Activated CD4-positive, alpha-beta T cell treated with anti-CD3 and anti-CD28 coated beads, Interleukin-2, amount 50 U/mL, for 48 hours (primary cell): ENCODE measurements at regions not wholly inside any gene's neighbourhood (a gene's known extent, or its start where the extent isn't known, plus 50 kb on each side); places are given as distances from the start of the nearest gene placed in this dataset.

Experiments
- DNase-seq, 2 experiments: peaks; one replicate each; pipeline ENCODE4 v3.0.0-alpha.2; 2020

DNA sequence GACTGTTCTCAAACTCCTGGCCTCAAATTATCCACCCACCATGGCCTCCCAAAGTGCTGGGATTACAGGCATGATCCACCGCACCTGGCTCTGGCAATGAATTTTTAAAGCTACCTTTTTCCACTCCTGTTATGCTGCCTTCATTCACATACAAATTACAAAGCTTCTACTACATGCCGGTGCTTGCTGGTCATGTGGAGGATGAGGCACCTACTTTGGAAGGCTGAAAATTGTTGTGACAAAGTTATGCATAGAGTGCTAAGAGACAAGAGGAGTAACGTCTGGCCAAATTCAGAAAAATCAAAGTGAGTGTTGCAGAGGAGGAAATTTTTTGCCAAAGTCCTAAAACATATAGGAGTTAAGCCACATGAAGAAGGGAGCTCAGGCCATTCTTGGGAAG is 191.7 kb upstream of the PPFIA2 start:
- DNase-seq, result no peak

DNA sequence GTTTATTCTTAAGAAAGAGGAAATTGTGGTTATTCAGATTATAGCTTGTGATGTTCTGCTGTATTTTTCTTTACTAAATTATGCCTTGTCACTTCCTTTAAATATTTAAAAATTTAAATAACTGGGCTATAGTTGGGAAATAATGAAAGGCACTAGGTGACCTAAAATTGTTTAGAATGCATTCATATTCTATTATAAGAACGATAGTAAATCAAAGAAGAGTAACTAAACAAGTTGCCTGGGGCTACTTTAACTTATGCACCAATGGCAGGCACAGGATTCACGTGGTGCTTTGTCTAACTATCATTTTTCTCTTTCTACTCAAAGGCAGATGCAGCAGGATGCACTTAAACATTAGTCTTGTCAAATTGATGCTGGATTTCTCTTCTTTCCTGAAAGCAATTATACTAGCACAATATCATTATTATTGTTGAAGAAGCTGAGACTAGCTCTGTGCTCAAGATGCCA is 190.7 kb upstream of the PPFIA2 start:
- no peak for DNase-seq

DNA sequence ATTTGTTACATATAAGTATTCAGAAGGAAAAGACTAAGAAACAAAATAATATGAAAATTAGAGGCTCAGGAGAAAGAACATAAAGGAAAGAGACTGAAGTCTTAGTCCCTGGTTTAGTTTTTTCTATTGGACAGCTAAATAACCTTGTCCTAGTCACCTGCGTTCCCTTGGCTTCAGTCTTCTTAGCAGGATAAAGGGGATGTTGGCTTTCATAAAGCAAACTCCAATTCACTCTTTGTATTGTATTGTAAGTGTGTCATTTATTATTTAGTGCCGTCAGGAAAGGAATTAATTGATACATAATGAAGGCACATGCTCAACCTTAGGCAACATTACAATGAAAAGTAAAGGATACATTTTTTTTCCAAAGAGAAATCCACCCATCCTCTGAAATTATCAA is 190.3 kb upstream of the PPFIA2 start:
- no peak for DNase-seq

- no peak for DNase-seq
These were observed 185.7 kb upstream of the PPFIA2 start for GRCh38 chr12:81944886-81945285.

DNA sequence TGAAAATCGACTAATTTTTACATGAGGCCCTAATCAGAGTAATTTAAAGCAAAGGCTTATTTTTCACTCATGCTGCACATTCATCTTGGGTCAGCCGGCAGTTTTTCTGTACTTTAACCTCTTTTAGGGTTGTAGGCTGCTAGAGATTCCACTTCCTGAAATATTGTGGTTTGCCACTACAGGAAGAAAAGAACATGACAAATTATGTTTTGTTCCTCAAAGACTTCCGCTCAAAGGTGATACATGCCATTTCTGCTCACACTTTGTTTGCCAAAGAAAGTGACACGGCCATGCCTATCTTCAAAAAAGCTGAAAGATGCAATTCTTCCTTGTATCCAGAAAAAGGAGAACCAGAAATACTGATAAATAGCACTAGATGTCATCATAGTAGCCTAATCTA is 183.4 kb upstream of the PPFIA2 start:
- no peak for DNase-seq

- no peak for DNase-seq
These were observed 170.9 kb upstream of the PPFIA2 start for GRCh38 chr12:81930037-81930436.

DNA sequence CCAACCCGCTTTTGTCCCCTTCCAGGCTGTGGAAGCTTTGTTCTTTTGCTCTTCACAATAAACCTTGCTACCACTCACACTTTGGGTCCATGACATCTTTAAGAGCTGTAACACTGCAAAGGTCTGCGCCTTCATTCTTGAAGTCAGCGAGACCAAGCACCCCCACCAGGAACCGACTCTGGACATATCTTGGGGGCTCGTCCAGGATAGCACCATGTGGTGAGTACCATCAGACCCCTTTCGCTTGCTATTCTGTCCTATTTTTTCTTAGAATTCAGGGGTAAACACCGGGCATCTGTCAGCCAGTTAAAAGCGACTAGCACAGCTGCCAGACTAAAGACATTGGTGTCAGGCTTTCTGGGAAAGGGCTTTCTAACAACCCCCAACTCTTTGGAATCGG is 137.6 kb upstream of the PPFIA2 start:
- DNase-seq, result peak; percentile 4 to 15

GRCh38 chr12:81888961-81889360 is 129.8 kb upstream of the PPFIA2 start:
- no peak for DNase-seq

DNA sequence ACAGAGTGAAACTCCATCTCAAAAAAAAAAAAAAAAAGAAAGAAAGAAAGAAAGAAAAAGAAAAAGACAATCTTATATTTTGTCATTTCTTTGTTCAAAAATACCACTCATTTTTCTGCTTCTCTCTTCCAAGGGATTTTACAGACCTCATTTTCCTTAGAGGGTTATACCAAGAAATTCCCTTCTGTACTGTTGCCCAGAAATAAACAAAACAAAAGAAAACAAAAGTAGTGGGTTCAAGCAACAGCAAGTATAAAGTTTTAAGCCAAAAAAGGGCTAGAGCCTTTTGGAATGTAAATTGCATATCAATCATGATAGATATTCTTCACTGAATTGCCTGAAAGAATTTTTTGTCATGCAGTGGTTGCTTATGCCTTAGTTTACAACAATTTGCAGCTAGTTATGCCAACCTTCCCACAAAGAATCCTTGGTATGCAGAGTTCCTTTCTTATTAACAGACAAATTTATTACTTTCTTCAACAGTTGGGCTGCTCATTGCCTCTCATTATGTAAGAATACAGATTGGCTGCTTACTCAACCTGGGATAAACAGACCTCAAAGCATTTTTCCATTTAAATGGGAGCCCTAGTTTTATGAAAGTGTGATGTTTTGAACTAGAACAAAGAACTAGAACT is 129.1 kb upstream of the PPFIA2 start:
- no peak for DNase-seq

GRCh38 chr12:81874586-81874985 is 115.4 kb upstream of the PPFIA2 start:
- no peak for DNase-seq

DNA sequence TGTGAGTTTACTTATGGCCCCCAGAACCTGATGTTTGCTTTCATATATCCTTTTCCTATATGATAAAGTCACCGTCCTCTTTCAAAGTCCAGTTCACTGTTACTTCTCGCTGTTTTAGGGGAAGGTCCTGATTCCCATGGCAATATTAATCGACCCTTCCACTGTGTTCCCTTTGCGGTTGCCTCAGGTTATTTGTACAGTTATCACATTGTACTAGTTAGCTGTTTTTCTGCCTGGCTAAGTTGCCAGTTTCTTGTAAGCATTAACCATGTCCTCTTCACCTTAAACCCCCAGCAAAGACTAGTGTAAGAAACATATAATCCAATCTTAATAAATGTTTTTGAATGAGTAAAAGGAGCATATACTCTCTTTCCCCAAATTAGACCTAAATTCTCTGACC is 115.0 kb upstream of the PPFIA2 start:
- no peak for DNase-seq

DNA sequence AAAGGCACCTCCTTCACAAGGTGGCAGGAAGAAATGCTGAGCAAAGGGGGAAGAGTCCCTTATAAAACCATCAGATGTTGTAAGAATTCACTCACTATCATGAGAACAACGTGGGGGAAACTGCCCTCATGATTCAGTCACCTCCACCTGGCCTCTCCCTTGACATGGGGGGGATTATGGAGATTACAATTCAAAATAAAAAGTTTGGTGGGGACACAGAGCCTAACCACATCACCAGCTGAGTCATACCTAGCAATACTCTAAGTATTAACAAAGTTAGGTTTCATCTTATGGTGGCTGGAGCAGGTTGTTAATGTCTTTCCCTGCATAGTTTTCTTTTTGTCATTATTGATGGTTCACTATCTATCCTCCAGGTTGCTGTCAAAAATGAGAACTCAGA is 113.2 kb upstream of the PPFIA2 start:
- DNase-seq, result no peak

DNA sequence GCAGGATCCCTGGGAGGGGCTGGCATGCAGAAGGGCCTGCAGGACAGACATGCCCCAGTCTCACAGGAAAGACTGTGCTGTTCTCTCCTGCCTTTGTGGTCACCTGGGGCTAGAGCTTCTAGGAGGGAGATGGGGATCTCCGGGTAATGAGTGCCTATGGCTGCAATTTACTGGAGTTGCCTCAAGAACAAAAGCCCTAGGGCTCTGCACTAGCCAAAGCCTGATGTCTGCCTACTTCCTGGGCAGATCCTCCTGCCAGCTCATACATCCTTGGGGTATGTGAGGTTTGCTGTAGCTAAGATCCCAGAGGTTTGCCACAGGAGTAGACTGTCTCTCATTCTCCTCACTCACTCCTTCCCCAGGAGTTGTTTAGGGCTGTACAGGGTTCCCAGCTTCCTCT is 106.9 kb upstream of the PPFIA2 start:
- no peak for DNase-seq

- DNase-seq, result no peak
These were observed 104.3 kb upstream of the PPFIA2 start for GRCh38 chr12:81863406-81863805.

GRCh38 chr12:81859521-81859920 is 100.4 kb upstream of the PPFIA2 start:
- DNase-seq, result no peak

DNA sequence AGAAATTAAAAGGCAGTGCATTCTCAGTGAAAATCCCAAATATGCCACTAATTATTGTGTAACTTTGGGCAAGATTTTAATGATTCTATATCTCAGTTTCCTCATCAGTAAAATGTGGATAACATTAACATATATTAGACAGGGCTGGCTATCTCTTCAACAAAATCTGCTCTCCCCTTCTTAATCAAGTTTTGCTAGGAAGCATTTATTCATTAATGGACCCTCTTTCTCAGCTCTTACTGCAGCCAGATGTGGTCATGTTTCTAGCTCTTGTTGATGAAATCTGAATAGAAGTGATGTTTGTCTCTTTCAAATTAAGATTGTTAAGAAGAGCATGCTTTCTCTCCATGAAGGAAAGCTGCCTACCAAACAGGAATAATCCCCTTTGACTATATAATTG is 84.4 kb upstream of the PPFIA2 start:
- DNase-seq, result no peak

- peak; percentile 43 to 61 for DNase-seq
These were observed 76.6 kb upstream of the PPFIA2 start for GRCh38 chr12:81835783-81836182.

- no peak for DNase-seq
These were observed 61.0 kb upstream of the PPFIA2 start for GRCh38 chr12:81819991-81820633.

DNA sequence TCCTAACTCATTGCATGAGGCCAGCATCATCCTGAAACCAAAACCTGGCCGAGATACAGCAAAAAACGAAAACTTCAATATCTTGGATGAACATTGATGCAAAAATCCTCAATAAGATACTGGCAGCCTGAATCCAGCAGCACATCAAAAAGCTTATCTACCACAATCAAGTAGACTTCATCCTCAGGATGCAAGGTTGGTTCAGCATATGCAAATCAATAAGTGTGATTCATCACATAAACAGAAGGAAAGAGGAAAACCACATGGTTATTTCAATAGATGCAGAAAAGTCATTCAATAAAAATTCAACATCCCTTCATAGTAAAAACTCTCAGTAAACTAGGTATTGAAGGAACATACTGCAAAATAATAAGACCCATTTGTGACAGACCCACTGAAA is 56.5 kb upstream of the PPFIA2 start:
- DNase-seq, result no peak

GRCh38 chr12:81811778-81812125 is 52.6 kb upstream of the PPFIA2 start:
- DNase-seq, result no peak

DNA sequence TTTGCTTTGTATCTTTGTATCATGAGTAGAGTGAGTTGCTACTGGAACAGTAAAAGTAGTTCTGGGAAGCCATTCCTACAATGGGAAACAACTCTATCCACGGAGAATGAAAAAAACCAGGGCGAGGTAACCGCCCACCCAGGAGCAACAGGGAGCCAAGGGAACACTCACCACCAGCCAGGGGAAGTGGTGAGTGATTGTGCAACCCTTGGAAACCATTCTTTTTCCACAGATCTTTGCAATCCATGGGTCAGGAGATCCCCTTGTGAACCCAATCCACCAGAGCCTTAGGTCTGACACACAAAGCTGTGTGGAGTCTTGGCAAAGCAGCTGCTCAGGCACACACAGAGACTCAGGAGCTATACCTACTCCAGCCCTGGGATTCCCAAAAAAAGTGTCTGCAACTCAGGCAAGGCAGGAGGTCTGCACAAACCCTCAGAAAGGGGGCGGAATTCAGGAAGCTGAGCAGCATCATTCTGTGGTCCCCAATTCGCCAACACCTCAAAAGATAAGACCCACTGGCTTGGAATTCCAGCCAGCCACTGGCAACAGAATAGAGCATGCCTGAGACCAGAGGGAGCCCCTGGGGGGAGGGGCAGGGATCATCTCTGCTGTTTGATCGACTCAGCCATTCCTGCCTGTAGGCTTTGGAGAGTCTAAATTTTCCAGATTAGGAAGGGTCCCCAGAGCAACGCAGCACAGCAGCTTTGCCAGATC is 52.1 kb upstream of the PPFIA2 start:
- DNase-seq, result no peak

DNA sequence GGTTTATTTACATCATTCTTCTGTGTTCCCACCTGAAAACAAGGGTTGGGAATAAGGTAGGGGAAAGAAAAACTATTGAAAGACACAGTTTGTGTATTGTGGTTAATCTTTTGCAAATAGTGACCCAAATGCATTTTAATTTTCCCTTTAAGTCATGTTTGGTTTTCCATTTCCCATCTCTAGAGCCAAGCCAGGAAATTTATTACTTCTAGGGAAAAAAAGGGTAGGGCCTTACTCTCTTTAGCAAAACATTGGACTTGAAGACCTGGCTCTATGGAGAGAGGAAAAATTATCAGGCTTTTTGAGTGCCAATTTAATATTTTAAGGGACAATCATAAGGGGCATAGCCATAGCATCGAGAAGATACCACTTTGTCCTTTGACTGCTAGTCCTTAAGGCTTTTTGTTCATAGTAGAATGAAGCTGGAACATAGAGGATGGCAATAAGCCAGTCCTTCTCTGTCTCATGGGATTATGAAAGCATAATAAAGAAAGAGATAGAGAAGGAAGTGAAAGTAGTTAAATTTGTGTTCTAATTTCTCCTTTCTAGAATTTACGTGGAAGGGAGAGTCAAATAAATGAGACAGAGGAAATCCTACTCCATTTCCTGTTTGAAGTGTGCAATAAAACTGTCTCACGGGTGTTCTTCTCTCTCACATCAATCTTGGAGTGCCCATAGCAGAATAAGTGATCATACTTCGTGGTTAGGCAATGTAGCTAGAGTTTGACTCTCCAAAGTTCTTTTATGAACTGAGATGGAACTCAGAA is 50.9 kb upstream of the PPFIA2 start:
- no peak for DNase-seq

- DNase-seq, result no peak
These were observed 50.1 kb upstream of the PPFIA2 start for GRCh38 chr12:81809113-81809777.
